GM12878 (cell line): ENCODE measurements at regions not wholly inside any gene's neighbourhood (a gene's known extent, or its start where the extent isn't known, plus 50 kb on each side); places are given as distances from the start of the nearest gene placed in this dataset.

Experiments used
- CEBPB ChIP-seq, 2 experiments: fragments of 150-350 bp in 1 of 2; IDR thresholded peaks; 2 replicates each; pipeline ENCODE4 v1.6.1; 2012 to 2014; ENCODE audit warnings: low read depth in 2 of 2, low read length in 2 of 2, borderline replicate concordance in 1 of 2, inconsistent platforms in 1 of 2
- GABPA ChIP-seq: IDR thresholded peaks from 2 replicates; pipeline ENCODE4 v1.6.1; 2014; ENCODE audit warnings: antibody characterized with exemption, low read depth, mild to moderate bottlenecking, inconsistent platforms
- POLR2AphosphoS5 ChIP-seq: IDR thresholded peaks from 2 replicates; pipeline ENCODE4 v1.6.1; 2011; ENCODE audit warnings: mild to moderate bottlenecking, low read length, inconsistent platforms
- RFX5 ChIP-seq: IDR thresholded peaks from 2 replicates; pipeline ENCODE4 v1.6.1; 2011; ENCODE audit warnings: low read depth, low read length, improper control_type of control experiment
- TF ChIP-seq, protein P1 (sequence below): IDR thresholded peaks from 2 replicates; pipeline ENCODE4 v1.6.1; 2012; ENCODE audit warnings: mild to moderate bottlenecking, low read depth, low read length

DNA sequence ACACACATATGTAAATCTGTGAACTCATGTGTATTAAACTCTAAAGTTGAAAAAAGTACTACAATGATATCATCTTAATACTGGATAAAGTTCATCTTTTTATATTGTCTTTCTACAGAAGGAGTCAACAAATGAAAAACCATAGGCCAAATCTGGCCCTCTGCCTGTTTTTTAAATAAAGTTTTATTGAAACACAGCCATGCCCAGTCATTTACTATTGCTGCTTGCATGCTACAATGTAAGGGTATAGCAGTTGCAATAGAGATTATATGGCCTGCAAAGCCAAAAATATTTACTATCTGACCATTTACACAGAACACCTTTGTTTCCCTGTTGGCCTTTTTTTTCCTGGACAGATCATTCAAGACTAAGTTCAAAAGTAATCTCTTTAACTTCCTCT lies 374.6 kb upstream of the ARID1B start:
- no peak for TF ChIP-seq GABPA
- no peak for TF ChIP-seq POLR2AphosphoS5
- TF ChIP-seq, protein P1, sequence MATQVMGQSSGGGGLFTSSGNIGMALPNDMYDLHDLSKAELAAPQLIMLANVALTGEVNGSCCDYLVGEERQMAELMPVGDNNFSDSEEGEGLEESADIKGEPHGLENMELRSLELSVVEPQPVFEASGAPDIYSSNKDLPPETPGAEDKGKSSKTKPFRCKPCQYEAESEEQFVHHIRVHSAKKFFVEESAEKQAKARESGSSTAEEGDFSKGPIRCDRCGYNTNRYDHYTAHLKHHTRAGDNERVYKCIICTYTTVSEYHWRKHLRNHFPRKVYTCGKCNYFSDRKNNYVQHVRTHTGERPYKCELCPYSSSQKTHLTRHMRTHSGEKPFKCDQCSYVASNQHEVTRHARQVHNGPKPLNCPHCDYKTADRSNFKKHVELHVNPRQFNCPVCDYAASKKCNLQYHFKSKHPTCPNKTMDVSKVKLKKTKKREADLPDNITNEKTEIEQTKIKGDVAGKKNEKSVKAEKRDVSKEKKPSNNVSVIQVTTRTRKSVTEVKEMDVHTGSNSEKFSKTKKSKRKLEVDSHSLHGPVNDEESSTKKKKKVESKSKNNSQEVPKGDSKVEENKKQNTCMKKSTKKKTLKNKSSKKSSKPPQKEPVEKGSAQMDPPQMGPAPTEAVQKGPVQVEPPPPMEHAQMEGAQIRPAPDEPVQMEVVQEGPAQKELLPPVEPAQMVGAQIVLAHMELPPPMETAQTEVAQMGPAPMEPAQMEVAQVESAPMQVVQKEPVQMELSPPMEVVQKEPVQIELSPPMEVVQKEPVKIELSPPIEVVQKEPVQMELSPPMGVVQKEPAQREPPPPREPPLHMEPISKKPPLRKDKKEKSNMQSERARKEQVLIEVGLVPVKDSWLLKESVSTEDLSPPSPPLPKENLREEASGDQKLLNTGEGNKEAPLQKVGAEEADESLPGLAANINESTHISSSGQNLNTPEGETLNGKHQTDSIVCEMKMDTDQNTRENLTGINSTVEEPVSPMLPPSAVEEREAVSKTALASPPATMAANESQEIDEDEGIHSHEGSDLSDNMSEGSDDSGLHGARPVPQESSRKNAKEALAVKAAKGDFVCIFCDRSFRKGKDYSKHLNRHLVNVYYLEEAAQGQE: no peak
- TF ChIP-seq CEBPB (IDR thresholded peaks at IDR 0.05; ENCODE audit: borderline replicate concordance in 1 of 2, low read depth in 2 of 2, low read length in 2 of 2): no peak
- TF ChIP-seq RFX5: no peak
